ENCODE measurements at regions not wholly inside any gene's neighbourhood (a gene's known extent, or its start where the extent isn't known, plus 50 kb on each side); places are given as distances from the start of the nearest gene placed in this dataset.

- no peak for TF ChIP-seq CTCF (IDR thresholded peaks at IDR 0.05)
- TF ChIP-seq POLR2A (IDR thresholded peaks at IDR 0.05) = no peak
Observed at GRCh38 chr3:4241595-4242170, 61.5 kb upstream of the SETMAR start.
